Peyer's patch (tissue), 4 donors: ENCODE measurements at regions not wholly inside any gene's neighbourhood (a gene's known extent, or its start where the extent isn't known, plus 50 kb on each side); places are given as distances from the start of the nearest gene placed in this dataset.
A peak's percentile ranks its signal among the peaks of the same experiment; 100 is the strongest.

Source experiments
- DNase-seq, 3 donors: peaks; one replicate each; pipeline ENCODE4 v3.0.0-alpha.2; 2017 to 2019
- H3K27ac ChIP-seq, 4 donors: fragments of 200-600 bp; sonication (generic); one replicate each; pipeline ENCODE4 v1.5.1; 2016 to 2019
- H3K27me3 ChIP-seq, 2 donors: fragments of 200-600 bp; sonication (generic); one replicate each; pipeline ENCODE4 v1.5.1; 2019
- H3K36me3 ChIP-seq, 3 donors: fragments of 200-600 bp; sonication (generic); one replicate each; pipeline ENCODE4 v1.5.1; 2016 to 2019
- H3K4me1 ChIP-seq, 4 donors: fragments of 200-600 bp; sonication (generic); one replicate each; pipeline ENCODE4 v1.5.1; 2016 to 2019
- H3K4me3 ChIP-seq, 4 donors: fragments of 200-600 bp; sonication (generic); 1 replicate in 3 of 4; 2 replicates in 1 of 4; pipeline ENCODE4 v1.5.1; 2016 to 2019; ENCODE audit warnings: mild to moderate bottlenecking in 1 of 4
- H3K9me3 ChIP-seq, 4 donors: fragments of 200-600 bp; sonication (generic); one replicate each; pipeline ENCODE4 v1.5.1; 2016 to 2019; ENCODE audit warnings: mild to moderate bottlenecking in 1 of 4
- CTCF ChIP-seq, 6 experiments: fragments of 450-650 bp in 4 of 6; fragments of 200-600 bp in 2 of 6; sonication (generic) in 1 of 6; IDR thresholded peaks; one replicate each; pipeline ENCODE4 v1.5.1; 2017 to 2019; ENCODE audit warnings: antibody characterized with exemption in 6 of 6, mild to moderate bottlenecking in 3 of 6, moderate library complexity in 1 of 6
- POLR2A ChIP-seq, 2 donors: fragments of 450-650 bp; IDR thresholded peaks; one replicate each; pipeline ENCODE4 v1.5.1; 2017; ENCODE audit warnings: antibody characterized with exemption in 2 of 2, mild to moderate bottlenecking in 2 of 2, moderate library complexity in 2 of 2

- H3K4me3 ChIP-seq: no peak overlapping the region
- H3K27ac ChIP-seq: no peak overlapping the region
- DNase-seq: no peak
Observed at GRCh38 chr20:39294137-39294725, 332.1 kb downstream of the DHX35 start.

GRCh38 chr20:39292193-39292736, 330.1 kb downstream of the DHX35 start:
- no peaks in the 10 kb centered on the region for H3K27me3 ChIP-seq
- no peaks in the 10 kb centered on the region for H3K36me3 ChIP-seq
- no peak overlapping the region for H3K4me3 ChIP-seq
- no peak for TF ChIP-seq CTCF (IDR thresholded peaks at IDR 0.05)
- TF ChIP-seq POLR2A (IDR thresholded peaks at IDR 0.05): no peak
- no peak for DNase-seq
- no peaks in the 10 kb centered on the region for H3K4me1 ChIP-seq
- H3K27ac ChIP-seq: no peak overlapping the region
- H3K9me3 ChIP-seq: peaks cover 0 to 5% (median 0%) of the 10 kb centered on the region in 4 donors

More at GRCh38 chr20:39294137-39294725, 332.1 kb downstream of the DHX35 start:
- no peaks in the 10 kb centered on the region for H3K27me3 ChIP-seq
- no peaks in the 10 kb centered on the region for H3K4me1 ChIP-seq
- no peaks in the 10 kb centered on the region for H3K36me3 ChIP-seq
- H3K9me3 ChIP-seq: no peaks in the 10 kb centered on the region
- TF ChIP-seq CTCF (IDR thresholded peaks at IDR 0.05): no peak
- no peak for TF ChIP-seq POLR2A (IDR thresholded peaks at IDR 0.05)

GRCh38 chr20:39291301-39291700, 329.2 kb downstream of the DHX35 start:
- no peaks in the 10 kb centered on the region for H3K36me3 ChIP-seq
- no peak overlapping the region for H3K4me3 ChIP-seq
- no peak for TF ChIP-seq POLR2A (IDR thresholded peaks at IDR 0.05)
- no peak for TF ChIP-seq CTCF (IDR thresholded peaks at IDR 0.05)
- no peaks in the 10 kb centered on the region for H3K4me1 ChIP-seq
- H3K9me3 ChIP-seq: peaks cover 0 to 7% (median 0%) of the 10 kb centered on the region in 4 donors
- no peak for DNase-seq
- H3K27me3 ChIP-seq: no peaks in the 10 kb centered on the region
- H3K27ac ChIP-seq: no peak overlapping the region

GRCh38 chr20:39290575-39290974, 328.4 kb downstream of the DHX35 start:
- DNase-seq: no peak
- H3K4me3 ChIP-seq: no peak overlapping the region
- H3K27me3 ChIP-seq: no peaks in the 10 kb centered on the region
- no peak for TF ChIP-seq POLR2A (IDR thresholded peaks at IDR 0.05)
- no peaks in the 10 kb centered on the region for H3K36me3 ChIP-seq
- no peaks in the 10 kb centered on the region for H3K4me1 ChIP-seq
- H3K9me3 ChIP-seq: peaks cover 0 to 7% (median 0%) of the 10 kb centered on the region in 4 donors
- H3K27ac ChIP-seq: no peak overlapping the region

GRCh38 chr20:39289831-39290230, 327.7 kb downstream of the DHX35 start:
- no peaks in the 10 kb centered on the region for H3K27me3 ChIP-seq
- H3K9me3 ChIP-seq: peaks cover 0 to 7% (median 0%) of the 10 kb centered on the region in 4 donors
- H3K4me3 ChIP-seq: no peak overlapping the region
- H3K4me1 ChIP-seq: no peaks in the 10 kb centered on the region
- DNase-seq: no peak
- H3K36me3 ChIP-seq: no peaks in the 10 kb centered on the region
- no peak overlapping the region for H3K27ac ChIP-seq
- TF ChIP-seq CTCF (IDR thresholded peaks at IDR 0.05) (no peak), POLR2A (IDR thresholded peaks at IDR 0.05) (no peak)

GRCh38 chr20:39289316-39289715, 327.2 kb downstream of the DHX35 start:
- H3K4me3 ChIP-seq: no peak overlapping the region
- TF ChIP-seq CTCF (IDR thresholded peaks at IDR 0.05) (peak in 4 of 6 experiments; percentile 3 to 25 (median 16)), POLR2A (IDR thresholded peaks at IDR 0.05) (no peak)
- no peaks in the 10 kb centered on the region for H3K4me1 ChIP-seq
- peak in 2 of 3 donors; percentile 37 to 54 for DNase-seq
- peaks cover 0 to 7% (median 0%) of the 10 kb centered on the region in 4 donors for H3K9me3 ChIP-seq
- no peaks in the 10 kb centered on the region for H3K36me3 ChIP-seq
- no peaks in the 10 kb centered on the region for H3K27me3 ChIP-seq
- no peak overlapping the region for H3K27ac ChIP-seq
